Endothelial cell of umbilical vein (primary cell): ENCODE measurements at regions not wholly inside any gene's neighbourhood (a gene's known extent, or its start where the extent isn't known, plus 50 kb on each side); places are given as distances from the start of the nearest gene placed in this dataset.

Experiments used
- BruUV-seq: library from RNA; stranded (reverse); fragments of 400-500 nt; replicated peaks from 2 replicates; lab custom pipeline; 2021; lab: Mats Ljungman, UMichigan
- CTCF ChIA-PET: fragments of 300-600, 350-600 bp; sonication (Branson Sonifier 250); formaldehyde crosslinking; loops from one replicate; lab custom pipeline; 2021; ENCODE audit warnings: antibody characterized with exemption, inconsistent platforms; lab: Charles Lee
- POLR2A ChIA-PET: fragments of 300-600, 350-600 bp; sonication (Branson Sonifier 250); formaldehyde crosslinking; loops from one replicate; lab custom pipeline; 2021; ENCODE audit warnings: antibody characterized with exemption, inconsistent platforms; lab: Charles Lee
- DNase-seq: peaks from one replicate; pipeline ENCODE4 v3.0.0-alpha.2; 2011; ENCODE audit warnings: low read depth, low spot score
- FAIRE-seq: peaks from 2 replicates; lab custom pipeline; 2011; peaks lifted over from hg19 to GRCh38; lab: Jason Lieb, UNC
- H2AFZ ChIP-seq: 2 replicates; pipeline ENCODE4 v1.6.0; 2012; ENCODE audit warnings: low read depth, low read length, control low read depth, inconsistent platforms
- H3K27ac ChIP-seq: 2 replicates; pipeline ENCODE4 v1.5.1; 2011; ENCODE audit warnings: low read depth, mild to moderate bottlenecking, control low read depth, low read length, moderate library complexity; ENCODE audit not compliant: insufficient read depth
- H3K27me3 ChIP-seq, 2 experiments: 2 replicates each; pipeline versions ENCODE4 v1.6.0 to v1.6.1; 2011; ENCODE audit warnings: low read length in 2 of 2, mixed read lengths in 1 of 2; ENCODE audit not compliant: control insufficient read depth in 2 of 2, insufficient read depth in 2 of 2
- H3K36me3 ChIP-seq, 2 experiments: 2 replicates in 1 of 2; 3 replicates in 1 of 2; pipeline ENCODE4 v1.5.1; 2011; ENCODE audit warnings: low read length in 2 of 2, mild to moderate bottlenecking in 1 of 2, moderate library complexity in 1 of 2; ENCODE audit not compliant: control insufficient read depth in 2 of 2, insufficient read depth in 2 of 2; ENCODE audit errors: extremely low read depth in 1 of 2
- H3K4me1 ChIP-seq: 3 replicates; pipeline ENCODE4 v1.5.1; 2011; ENCODE audit warnings: mild to moderate bottlenecking, low read length; ENCODE audit not compliant: control insufficient read depth, insufficient read depth; ENCODE audit errors: extremely low read depth
- H3K4me2 ChIP-seq: 2 replicates; pipeline ENCODE4 v1.6.1; 2011; ENCODE audit warnings: low read length, control low read depth, mixed read lengths; ENCODE audit not compliant: insufficient read depth
- H3K4me3 ChIP-seq, 3 experiments: fragments of 200-600 bp in 1 of 3; sonication (generic), shearing (Covaris generic) in 1 of 3; replicated peaks in 1 of 3; 2 replicates each; pipeline ENCODE4 v1.5.1; 2011 to 2016; ENCODE audit warnings: control low read depth in 3 of 3, low read length in 3 of 3, mild to moderate bottlenecking in 2 of 3, inconsistent platforms in 1 of 3, low read depth in 1 of 3, moderate library complexity in 1 of 3; ENCODE audit not compliant: insufficient read depth in 1 of 3
- H3K79me2 ChIP-seq: 2 replicates; pipeline ENCODE4 v1.6.0; 2012; ENCODE audit warnings: low read length, inconsistent platforms; ENCODE audit not compliant: control insufficient read depth, insufficient read depth
- H3K9ac ChIP-seq: replicated peaks from 2 replicates; pipeline ENCODE3; 2011; ENCODE audit warnings: low read length, control low read depth; ENCODE audit not compliant: insufficient read depth; ENCODE audit errors: extremely low read depth
- H3K9me1 ChIP-seq: replicated peaks from 3 replicates; pipeline ENCODE4 v1.6.0; 2011; ENCODE audit warnings: mild to moderate bottlenecking, low read length; ENCODE audit not compliant: control insufficient read depth, insufficient read depth; ENCODE audit errors: extremely low read depth
- H3K9me3 ChIP-seq: replicated peaks from 2 replicates; pipeline ENCODE4 v1.5.1; 2012; ENCODE audit warnings: low read length, inconsistent platforms; ENCODE audit not compliant: control insufficient read depth, insufficient read depth
- H4K20me1 ChIP-seq: replicated peaks from 2 replicates; pipeline ENCODE3; 2011; ENCODE audit warnings: mild to moderate bottlenecking, low read length; ENCODE audit not compliant: control insufficient read depth, insufficient read depth; ENCODE audit errors: extremely low read depth
- CTCF ChIP-seq, 2 donors: IDR thresholded peaks; 1 replicate in 1 of 2; 2 replicates in 1 of 2; pipeline ENCODE4 v1.5.1; 2011; ENCODE audit warnings: low read length in 2 of 2, mild to moderate bottlenecking in 2 of 2, moderate library complexity in 2 of 2, control low read depth in 1 of 2, inconsistent platforms in 1 of 2, low read depth in 1 of 2; ENCODE audit not compliant: insufficient read depth in 1 of 2; ENCODE audit errors: extremely low read depth in 1 of 2
- FOS ChIP-seq: IDR thresholded peaks from 2 replicates; pipeline ENCODE4 v1.6.1; 2011; ENCODE audit warnings: mild to moderate bottlenecking, low read length, moderate library complexity, borderline replicate concordance; ENCODE audit not compliant: insufficient read depth
- GATA2 ChIP-seq: IDR thresholded peaks from 2 replicates; pipeline ENCODE4 v1.7.0; 2011; ENCODE audit warnings: low read depth, mild to moderate bottlenecking, moderate library complexity, mixed read lengths, low read length; ENCODE audit not compliant: insufficient read length, insufficient read depth
- JUN ChIP-seq: IDR thresholded peaks from 2 replicates; pipeline ENCODE4 v1.6.1; 2011; ENCODE audit warnings: borderline replicate concordance, low read depth; ENCODE audit not compliant: insufficient read length, insufficient read depth
- MYC ChIP-seq: IDR thresholded peaks from one replicate; pipeline ENCODE4 v1.6.1; 2011; ENCODE audit warnings: mild to moderate bottlenecking, low read depth, low read length
- POLR2A ChIP-seq: IDR thresholded peaks from 2 replicates; pipeline ENCODE4 v1.6.1; 2012; ENCODE audit warnings: low read depth, mild to moderate bottlenecking, control low read depth, low read length
- POLR2AphosphoS5 ChIP-seq: IDR thresholded peaks from 2 replicates; pipeline ENCODE4 v1.6.1; 2012; ENCODE audit warnings: low read depth, mild to moderate bottlenecking, control low read depth, low read length, moderate library complexity; ENCODE audit not compliant: insufficient read depth
- dilution Hi-C: fragments of 300-500 bp; cut with MboI; formaldehyde crosslinking; loops from one replicate; pipeline ENCODE4 v1.15.0; 2019; ENCODE audit warnings: low sequenced_read_pairs; ENCODE audit not compliant: extremely low pct_ligation_motif_present
- intact Hi-C: fragments of 100-400 bp; cut with micrococcal nuclease; formaldehyde crosslinking; loops from one replicate; pipeline ENCODE4 v1.10.0; 2022

GRCh38 chr16:72404299-72404698, 232.3 kb upstream of the PMFBP1 start:
- intact Hi-C loops (loop anchor here (5.0 kb wide), 2 partner anchors 793 to 1553 kb away; no protein-coding TSS in a partner anchor), dilution Hi-C loops (no loop called here)
- DNase-seq (no peak), FAIRE-seq (no peak)
- H3K27ac ChIP-seq = no peak overlapping the region
- H3K4me1 ChIP-seq = no peaks in the 10 kb centered on the region
- ChIA-PET CTCF (no interaction called here), POLR2A (no interaction called here)
- H3K4me3 ChIP-seq = no peak overlapping the region
- H3K9ac ChIP-seq = no peak overlapping the region
- H3K79me2 ChIP-seq = no peaks in the 10 kb centered on the region
- no peaks in the 10 kb centered on the region for H3K9me3 ChIP-seq
- H4K20me1 ChIP-seq = no peaks in the 10 kb centered on the region
- no peak overlapping the region for H3K4me2 ChIP-seq
- H3K27me3 ChIP-seq = no peaks in the 10 kb centered on the region
- no peaks in the 10 kb centered on the region for H3K9me1 ChIP-seq
- no peak overlapping the region for H2AFZ ChIP-seq
- BruUV-seq = no TSS peak
- no peak for TF ChIP-seq MYC
- TF ChIP-seq CTCF (IDR thresholded peaks at IDR 0.05; ENCODE audit: extremely low read depth in 1 of 2, insufficient read depth in 1 of 2, low read depth in 1 of 2, low read length in 2 of 2) = no peak
- H3K36me3 ChIP-seq = no peaks in the 10 kb centered on the region

GRCh38 chr16:72401084-72401361, 229.1 kb upstream of the PMFBP1 start:
- dilution Hi-C loops (no loop called here), intact Hi-C loops (loop anchor here (5.0 kb wide), 2 partner anchors 796 to 1556 kb away; no protein-coding TSS in a partner anchor)
- ChIA-PET POLR2A (no interaction called here), CTCF (interaction anchor here (1.2 to 2.2 kb wide), 5 partner anchors 12 to 158 kb away, joined by 5 to 25 read pairs (median 19); no protein-coding TSS in a partner anchor)
- no peak overlapping the region for H3K9ac ChIP-seq
- H3K27ac ChIP-seq = no peak overlapping the region
- H4K20me1 ChIP-seq = no peaks in the 10 kb centered on the region
- DNase-seq = no peak
- H3K9me3 ChIP-seq = no peaks in the 10 kb centered on the region
- BruUV-seq = no TSS peak
- no peak overlapping the region for H3K4me2 ChIP-seq
- FAIRE-seq = no peak
- H3K27me3 ChIP-seq = no peaks in the 10 kb centered on the region
- no peaks in the 10 kb centered on the region for H3K36me3 ChIP-seq
- no peak for TF ChIP-seq JUN
- no peak for TF ChIP-seq GATA2
- no peak for TF ChIP-seq CTCF (IDR thresholded peaks at IDR 0.05; ENCODE audit: extremely low read depth in 1 of 2, insufficient read depth in 1 of 2, low read depth in 1 of 2, low read length in 2 of 2)
- TF ChIP-seq POLR2AphosphoS5 = no peak
- TF ChIP-seq MYC = no peak
- TF ChIP-seq POLR2A = no peak
- no peak for TF ChIP-seq FOS
- peak overlapping the region; percentile 34 for H2AFZ ChIP-seq
- H3K9me1 ChIP-seq = no peaks in the 10 kb centered on the region
- no peak overlapping the region for H3K4me3 ChIP-seq
- no peaks in the 10 kb centered on the region for H3K4me1 ChIP-seq
- no peaks in the 10 kb centered on the region for H3K79me2 ChIP-seq
